ENCODE measurements at regions not wholly inside any gene's neighbourhood (a gene's known extent, or its start where the extent isn't known, plus 50 kb on each side); places are given as distances from the start of the nearest gene placed in this dataset.
"Not testable (repeated sequence)": the region's sequence is repeated elsewhere in the genome, so short reads cannot be mapped to it uniquely, and the experiment has no call there.

DNA sequence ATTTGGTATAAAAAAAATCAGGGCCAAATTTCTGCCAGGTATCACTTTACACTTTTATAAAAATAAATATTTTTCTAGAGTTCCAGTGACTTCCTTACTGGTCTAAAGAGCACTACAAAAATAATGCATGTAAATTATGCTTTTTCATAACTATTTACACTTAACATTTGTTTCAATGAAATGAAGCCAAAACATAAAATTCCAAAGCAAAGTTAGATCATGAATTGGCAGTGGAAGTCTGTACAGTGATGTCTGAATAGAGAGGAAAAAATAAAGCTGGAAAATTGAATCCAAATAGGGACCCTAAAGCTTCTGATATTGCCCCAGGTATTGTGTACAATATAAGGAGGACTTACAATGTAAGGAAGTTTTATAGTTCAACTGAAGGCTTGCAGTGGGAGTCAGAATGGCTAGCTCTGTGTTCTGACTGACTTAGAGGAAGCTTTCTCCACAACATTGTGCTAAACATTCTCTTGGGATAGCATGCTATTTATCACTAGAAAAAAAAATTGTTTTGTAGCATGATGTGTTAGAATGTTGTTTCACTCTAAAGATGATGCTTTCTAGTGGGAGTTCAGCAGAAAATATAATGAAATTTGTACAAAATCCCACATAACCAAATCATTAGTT lies 288.2 kb upstream of the UGT8 start:
- DNase-seq: no peak

DNA sequence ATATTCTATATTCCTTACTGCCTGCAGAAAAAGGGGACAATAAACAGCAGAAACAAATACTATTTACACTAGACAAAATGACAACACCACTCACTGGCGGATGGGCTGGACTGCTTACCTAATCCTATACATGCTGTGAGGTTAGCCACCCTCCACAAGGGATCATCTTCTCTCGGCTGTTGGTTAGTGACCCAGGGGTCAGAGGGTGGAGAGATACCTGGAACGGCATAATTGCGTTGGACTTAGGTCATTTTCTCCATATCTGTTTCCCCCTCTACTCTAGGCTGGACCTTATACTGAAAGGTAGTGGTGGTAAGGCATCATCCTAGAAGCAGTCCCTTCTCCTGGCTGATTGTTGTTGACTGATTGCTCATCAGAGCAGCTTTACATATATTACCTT lies 286.8 kb upstream of the UGT8 start:
- DNase-seq: no peak

DNA sequence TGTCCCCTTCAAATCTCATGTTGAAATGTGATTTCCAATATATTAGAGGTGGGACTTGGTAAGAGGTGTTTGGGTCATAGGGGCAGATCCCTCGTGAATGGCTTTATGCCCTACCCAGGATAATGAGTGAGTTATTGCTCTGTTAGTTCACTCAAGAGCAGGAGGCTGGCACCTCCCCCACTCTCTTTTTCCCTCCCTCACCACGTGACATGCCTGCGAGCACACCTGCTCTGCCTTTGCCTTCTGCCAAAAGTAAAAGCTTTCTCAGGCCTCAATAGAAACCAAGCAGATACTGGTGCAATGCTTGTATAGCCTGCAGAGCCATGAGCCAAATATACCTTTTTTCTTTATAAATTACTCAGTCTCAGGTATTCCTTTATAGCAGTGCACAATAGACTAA lies 286.3 kb upstream of the UGT8 start:
- no peak for DNase-seq

DNA sequence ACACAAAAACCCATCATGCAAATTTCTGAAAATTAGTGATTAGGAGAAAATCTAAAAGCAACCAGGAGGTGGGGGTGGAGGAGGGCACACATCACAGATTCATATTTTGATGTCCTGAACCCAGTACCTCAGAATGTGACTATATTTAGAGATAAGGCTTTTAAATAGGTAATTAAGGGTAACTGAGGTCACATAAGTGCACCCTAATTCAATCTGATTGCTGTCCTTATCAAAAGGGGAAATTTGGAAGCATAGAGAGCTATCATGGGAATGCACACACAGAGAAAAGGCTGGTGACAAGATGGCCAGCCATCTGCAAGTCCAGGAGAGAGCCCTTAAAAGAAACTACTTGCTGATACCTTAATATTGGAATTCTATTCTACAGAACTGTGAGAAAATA lies 281.8 kb upstream of the UGT8 start:
- no peak for DNase-seq

DNA sequence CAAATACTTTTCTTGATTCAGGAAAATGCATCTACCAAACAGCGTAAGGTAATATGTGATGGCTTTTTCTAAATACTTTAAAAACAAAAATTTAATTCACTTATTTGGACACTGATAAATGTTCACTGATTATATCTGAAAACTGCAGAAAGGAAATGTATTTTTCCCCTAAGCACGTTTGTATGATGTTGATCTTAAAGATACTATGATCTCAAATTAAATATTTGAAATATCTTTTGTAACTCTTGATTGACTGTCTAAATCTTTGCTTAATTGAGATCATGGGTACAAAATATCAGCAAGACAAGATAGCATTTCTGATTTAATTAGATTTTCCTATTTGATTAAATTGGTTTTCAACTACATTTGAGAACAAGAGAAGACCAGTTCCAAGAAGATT lies 281.0 kb upstream of the UGT8 start:
- DNase-seq: no peak

DNA sequence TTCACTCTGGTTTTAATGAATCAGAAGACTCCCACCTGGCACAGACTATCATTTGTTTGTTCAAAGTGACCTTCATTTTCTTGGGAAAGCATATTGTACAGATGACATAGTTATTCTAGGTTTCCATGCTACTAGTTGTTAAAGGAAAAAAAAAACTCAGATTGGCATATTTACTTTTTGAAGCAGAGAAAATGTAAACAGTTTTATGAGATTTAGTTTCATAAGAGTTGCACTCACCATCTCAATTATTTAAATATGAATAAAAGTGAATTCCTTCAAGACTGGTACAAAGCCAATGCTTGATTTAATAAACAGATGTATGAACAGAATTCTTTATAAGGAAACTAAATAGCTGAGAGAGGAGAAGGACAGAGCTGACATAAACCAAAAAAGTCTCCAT lies 280.3 kb upstream of the UGT8 start:
- DNase-seq: no peak

DNA sequence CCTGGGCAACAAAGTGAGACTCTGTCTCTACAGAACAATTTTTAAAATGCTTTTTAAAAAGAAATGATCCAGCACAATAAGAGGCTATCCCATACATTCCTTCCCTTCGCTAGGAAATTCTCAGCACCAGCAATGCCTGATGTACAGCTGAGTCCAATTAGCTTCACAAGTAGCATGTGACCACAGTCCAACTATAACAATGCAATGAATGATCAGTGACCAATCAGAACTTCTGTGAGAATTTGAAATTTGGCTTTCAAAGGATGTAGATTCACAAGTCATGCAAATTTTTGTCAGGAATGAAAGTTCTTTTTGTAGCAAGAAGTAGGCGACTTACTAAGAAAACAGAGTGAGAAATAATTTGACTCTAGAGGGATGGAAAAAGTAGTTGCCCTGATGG lies 278.5 kb upstream of the UGT8 start:
- no peak for DNase-seq

DNA sequence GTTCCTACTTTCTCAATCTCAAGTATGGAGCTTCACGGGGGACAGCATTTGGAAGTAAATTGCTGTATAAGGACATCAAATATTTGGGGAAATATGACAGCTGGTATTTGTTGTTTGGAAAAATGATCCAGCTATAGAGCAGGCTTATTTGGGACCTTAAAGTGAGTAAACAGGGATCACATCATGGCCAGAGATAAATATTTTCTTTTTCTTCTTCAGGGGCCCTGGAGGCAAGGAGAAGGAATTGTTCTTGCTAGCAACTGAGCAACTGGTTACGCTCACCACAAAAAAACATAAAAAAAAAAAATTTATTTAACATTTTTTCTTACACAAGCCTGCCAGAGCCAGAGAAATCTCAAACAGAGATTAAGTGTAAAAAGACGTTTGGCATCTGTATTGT lies 277.2 kb upstream of the UGT8 start:
- DNase-seq: no peak

DNA sequence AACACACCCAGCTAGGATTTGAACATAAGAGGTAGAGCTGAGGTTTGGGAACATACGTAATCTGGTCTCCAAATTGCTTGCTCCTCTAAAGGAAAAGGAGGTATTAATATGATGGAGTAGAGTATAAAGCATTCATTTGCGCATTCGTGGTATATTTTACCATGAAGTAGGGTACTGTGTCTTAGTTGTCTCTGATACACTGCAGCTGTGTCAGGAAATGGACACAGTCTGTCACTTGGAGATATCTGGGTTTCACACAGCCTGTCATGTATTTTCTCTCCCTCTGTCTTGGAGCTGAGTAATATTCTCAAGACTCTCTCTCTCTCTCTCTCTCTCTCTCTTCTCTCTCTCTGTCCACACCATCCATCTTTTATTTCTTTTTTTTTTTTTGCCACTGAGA lies 274.8 kb upstream of the UGT8 start:
- DNase-seq: no peak

DNA sequence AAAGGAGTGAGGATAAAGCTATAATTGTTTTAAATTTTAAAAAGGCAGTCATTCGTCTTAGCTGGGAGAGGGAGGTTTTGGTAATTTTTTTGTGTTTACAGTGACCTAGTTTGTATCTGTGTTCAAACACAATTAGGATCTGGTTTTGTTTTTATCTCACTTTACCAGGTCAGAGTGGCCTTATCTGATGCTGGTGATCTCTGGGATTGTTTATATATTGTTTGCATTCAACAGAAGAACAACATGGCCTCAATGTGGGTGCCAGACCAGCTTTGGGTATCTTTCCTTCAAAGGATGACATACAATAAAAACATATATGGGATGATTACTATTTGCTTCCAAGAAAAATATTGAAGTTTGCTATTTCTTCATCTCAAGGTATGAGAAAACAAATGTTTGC lies 272.2 kb upstream of the UGT8 start:
- DNase-seq: no peak

DNA sequence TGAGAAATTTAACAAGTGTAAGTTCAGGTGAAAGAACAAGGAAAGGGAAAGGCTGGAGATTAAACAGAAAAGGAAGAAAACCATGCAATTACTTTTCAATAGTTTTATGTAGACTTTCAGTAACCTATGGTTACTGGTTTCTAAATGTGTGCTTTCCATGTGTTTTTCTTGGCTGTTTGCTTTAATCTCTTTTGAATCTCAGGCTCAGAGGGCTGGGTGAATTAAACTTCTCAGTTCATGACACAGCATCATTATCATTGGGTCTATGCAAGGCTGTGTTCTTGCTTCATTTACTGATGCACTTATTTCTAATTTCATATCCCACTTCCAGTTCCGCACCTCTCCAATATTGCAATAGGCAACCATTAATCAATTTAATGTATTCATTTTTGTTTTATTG lies 266.5 kb upstream of the UGT8 start:
- DNase-seq: no peak

DNA sequence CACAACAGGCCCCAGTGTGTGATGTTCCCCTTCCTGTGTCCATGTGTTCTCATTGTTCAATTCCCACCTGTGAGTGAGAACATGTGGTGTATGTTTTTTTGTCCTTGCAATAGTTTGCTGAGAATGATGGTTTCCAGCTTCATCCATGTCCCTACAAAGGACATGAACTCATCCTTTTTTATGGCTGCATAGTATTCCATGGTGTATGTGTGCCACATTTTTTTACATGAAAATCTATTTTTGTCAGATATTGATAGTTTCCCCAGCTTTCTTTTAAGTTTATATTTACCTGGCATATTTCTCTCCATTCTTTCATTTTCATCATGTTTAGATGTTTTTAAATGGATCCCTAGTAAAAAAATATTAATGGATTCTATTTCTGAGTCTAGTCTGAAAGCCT lies 264.2 kb upstream of the UGT8 start:
- not testable (repeated sequence) for DNase-seq

DNA sequence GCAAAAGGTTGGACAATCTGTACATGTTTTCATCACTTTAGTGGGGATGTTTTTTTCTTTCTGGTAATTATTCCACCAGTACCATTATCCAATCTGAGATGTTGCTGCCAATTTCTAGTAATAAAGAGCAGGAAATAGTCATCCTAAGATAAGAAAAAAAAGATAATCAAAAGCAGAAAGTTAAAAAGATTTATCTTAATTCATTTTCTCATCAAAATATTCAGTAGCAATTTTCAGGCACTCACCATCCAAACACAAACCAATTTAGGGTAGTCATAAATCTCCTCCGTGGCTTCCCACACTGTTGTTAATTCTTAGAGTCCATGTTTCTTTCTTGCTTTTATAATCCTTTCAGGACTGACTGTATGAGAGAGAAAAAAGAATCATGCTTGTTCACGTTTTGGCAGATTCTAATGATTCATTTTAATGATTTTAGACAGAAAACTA lies 263.7 kb upstream of the UGT8 start:
- no peak for DNase-seq

DNA sequence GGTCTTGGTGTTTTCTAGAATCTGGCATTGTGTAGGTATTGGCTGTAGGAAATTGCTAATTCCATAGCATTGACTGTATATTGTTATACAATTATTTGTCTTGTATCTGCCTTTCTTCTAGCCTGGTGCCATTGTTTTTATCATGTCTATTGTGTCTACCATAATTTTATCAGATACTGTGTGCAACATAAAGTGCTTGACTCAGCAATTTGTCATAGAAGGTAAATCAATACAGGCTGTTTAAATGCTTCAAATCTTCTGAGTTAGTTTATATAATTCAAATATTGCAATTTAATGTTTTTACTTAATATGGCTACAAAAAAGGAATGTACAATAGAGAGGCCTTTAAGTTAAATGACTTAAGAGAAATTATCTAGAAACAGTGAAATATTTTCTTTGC lies 263.3 kb upstream of the UGT8 start:
- no peak for DNase-seq

DNA sequence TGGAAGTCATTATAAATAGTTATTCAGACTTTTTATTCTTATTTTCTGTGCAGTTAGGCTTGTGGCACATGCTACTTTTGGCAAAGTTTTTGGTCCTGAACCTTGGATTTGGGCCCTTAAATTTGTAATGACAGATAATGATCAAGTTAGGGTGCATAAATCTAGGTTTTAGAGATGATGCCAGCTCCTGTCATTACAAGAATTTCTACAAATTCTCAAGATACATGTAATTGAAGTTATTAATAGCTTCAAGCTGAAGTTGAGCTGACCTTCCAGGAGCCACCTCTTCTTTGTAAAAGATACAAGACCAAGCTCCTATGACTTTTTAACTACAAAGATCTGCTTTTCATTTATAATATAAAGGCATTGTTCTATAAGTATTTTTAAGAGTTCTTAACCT lies 255.6 kb upstream of the UGT8 start:
- DNase-seq: no peak

DNA sequence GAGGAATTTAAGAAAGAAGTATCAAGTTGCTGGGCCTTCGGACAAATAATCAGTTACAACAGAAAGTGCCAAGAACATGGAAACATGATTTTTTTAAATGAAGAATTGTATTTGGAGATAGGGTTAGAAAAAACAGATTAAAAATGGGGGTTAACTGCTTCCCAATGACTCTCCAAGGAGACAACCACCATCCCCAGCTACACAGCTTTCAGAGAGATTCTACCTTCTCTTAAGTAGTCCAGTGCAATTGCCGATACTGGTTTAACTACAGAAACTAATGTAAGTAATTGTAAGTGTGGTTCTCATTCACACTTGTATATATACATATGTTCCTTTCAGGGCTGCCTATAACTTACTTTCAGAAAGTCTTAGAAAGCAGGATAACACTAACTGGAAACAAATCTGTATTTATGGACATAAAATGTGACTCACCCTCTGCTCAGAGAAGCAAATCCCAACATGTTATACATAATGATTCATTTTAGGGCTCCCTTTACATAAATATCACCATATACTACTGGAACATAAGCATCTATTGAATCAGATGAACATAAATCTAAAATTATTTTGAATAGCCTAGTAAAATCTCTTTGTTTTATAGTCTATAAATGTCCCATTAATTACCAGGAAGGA lies 248.9 kb upstream of the UGT8 start:
- DNase-seq: no peak

DNA sequence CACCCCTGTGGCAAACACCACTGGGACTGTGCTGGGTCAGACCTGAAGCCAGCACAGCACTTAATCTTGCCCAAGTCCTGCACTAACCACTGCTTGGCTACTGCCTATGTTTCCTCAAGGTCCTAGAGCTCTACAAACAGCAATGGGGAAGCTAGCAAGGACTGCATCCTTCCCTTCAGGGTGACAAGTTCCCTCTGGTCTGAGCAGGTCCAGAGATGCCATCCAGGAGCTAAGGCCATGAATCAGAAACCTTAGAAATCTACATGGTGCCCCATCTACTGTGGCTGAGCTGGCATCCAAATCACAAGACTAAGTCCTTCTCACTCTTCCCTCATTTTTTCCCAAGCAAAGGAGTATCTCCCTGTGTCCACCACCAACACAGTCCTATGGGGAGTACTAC lies 239.7 kb upstream of the UGT8 start:
- DNase-seq: no peak

DNA sequence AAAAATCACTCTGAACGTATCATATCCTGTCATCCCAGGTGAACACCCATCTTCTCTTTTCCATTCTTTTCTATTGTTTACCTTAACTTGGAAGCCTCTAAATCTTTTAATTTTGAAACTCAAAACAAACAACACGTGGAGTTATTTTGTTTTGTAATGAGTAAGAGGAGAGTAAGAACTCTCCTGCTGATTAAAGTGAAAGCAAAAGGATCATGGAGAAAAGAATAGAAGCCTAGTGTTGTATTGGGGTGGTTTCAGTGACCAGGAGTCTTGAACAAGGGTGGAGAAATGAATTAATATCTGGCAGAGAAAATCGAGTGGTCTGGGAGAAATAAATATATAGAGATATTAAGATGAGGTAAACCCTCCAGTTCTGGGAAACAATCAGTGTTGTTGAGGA lies 237.4 kb upstream of the UGT8 start:
- no peak for DNase-seq

DNA sequence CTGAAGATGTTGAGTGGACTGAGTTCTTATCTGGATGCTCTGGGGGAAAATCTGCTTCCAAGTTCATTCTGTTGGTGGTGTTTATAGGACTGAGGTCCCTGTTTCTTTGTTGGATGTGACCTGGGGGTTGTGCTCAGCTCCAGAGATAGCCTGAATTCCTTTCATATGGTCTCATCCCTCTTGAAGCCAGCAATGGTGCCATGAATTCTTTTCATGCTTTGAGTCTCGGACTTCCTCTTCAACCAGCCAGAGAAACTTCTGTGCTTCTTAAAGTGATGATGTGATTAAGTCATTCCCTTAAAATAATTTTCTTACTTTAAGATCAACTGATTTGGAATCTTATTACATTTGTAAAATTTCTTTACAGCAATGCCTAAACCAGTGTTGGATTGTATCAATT lies 233.8 kb upstream of the UGT8 start:
- DNase-seq: no peak

DNA sequence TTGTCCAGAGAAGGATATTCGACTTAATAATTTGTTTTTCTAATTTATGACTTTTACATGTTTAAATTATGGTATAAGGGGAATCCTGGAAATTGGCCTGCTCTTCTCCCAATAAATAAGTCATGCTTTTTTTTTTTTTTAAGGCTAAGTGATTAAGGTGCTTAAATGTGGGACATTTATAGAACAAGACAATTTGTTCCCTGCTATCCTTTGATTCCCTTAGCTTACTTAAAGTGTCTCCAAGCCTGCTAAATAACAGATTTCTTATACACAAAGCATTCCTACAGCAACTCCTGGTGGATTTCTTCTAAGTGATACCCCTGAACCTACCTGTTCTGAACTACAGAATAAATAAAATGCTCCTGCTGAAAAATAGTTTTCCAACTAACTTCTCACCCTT lies 233.0 kb upstream of the UGT8 start:
- no peak for DNase-seq

DNA sequence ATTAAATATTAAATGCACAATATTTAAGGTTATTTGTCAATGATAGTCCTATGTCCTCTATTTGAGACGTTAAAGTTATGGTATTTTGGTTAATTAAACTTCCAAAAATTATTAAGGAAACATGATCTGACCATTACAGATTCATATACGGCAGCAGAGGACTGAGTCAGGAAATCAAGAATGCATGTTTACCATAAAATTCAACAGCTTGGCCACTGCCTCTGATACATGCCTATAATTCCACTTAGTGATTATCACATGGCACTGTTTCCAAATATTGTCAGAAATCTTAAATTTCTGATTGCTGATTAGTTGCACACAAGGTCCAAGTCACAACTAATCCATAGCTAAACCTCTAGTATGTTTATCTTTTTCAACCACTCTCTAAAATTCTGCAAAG lies 232.2 kb upstream of the UGT8 start:
- no peak for DNase-seq

DNA sequence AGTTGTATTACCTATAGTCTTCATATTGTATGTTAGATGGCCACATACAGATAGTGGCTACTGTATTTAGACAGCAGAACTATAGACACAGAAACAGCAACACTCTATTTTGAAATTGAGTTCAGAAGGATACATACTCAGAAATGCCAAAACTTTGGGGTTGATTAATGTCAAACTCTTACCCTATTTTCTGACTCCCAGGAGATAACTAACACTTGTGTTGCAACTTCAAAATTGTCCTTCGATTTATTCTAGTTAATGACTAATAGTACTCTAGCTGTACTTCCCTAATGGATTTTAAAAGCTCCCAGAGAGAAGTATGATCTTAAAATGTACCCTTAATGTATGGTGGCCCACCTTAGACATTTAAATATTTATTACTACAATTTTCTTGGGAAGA lies 229.9 kb upstream of the UGT8 start:
- DNase-seq: no peak

DNA sequence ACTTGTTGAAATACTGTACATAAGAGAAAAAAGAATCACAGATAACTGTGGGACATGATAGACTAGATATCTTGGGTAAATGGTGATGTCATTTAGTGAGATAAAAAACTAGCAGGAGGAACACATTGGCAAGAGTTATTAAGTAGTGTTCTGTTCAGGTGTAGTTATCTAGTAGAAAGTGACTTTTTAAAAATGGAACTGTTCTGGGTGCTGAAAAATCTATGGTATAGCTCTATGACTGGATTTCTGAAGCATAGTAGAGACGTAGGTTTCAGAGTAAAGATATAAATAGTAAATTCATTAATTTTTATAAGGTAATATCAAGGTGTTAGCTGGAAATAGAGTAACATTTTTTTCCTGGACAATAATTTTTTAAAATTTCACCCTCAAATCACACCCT lies 225.1 kb upstream of the UGT8 start:
- no peak for DNase-seq

DNA sequence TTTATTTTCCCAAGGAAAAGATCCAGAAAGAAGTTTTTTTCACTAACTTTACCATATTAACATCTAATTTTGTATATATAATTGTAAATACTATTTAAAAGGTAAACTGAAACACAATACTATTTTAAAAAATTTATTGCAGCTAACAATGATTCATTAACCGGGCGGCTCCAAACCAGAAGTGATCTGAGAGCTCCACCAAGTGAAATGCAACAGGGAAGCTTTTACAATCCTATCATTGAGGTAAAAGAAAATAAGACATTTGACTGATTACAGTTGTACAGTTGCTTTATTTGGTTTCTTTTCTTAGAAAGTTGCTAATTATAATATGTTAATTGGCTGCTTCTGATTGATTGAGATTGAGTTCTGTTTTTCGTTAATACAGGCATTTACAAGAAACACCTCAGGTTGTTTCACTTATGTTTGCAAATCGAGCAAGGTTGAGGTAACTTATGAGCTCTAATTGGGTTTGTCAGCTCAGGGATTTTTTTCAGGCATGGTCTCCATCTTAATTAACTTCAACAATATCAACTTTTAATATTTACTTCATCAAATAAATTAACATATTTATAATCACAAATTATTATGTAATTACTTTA lies 220.2 kb upstream of the UGT8 start:
- no peak for DNase-seq

DNA sequence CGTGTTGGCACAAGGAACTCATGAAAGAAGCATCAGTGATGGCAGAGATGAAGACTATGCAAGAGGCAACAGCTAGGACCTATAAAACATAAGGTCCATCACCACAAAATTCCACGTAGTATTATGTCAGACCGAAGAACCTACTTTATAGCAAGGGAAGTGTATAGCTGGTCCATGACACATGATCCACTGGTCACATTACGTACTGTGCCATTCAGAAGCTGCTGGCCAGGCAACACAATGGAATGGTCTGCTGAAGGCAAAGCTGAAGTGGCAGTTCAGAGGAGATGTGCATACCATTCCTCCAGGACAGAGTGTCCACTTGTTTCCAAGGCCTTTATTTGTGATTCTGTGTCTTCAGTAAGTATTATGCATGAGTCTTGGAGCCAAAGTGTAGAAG lies 215.5 kb upstream of the UGT8 start:
- no peak for DNase-seq

Data from inflammatory macrophage treated with lipopolysaccharide for 1 hour (primary cell).